ENCODE measurements at regions not wholly inside any gene's neighbourhood (a gene's known extent, or its start where the extent isn't known, plus 50 kb on each side); places are given as distances from the start of the nearest gene placed in this dataset.

DNA sequence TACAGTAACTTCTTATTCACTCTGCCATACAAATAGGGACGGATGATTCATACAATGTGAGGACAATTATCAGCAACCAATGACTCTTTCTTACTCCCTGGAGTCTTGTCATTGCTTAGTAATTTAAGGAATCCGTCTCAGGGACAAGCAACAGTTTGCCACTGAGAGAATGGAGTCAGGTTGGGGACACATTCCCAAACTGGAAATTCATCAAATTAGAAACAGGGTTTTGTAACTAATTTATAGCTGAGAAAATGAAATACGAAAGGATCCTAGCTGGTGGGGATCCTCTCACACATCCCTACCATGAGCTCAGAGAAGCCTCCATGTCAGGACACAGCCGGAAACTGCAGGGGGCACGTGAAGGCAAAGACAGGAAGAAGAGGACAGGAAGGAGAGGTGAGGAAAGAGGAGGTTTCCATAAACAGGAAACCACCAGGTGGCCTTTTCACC is 50.4 kb upstream of the KDR start:
- ChIA-PET POLR2A (no interaction called here), CTCF (no interaction called here)
- Histone ChIP-seq H3K4me3 (ENCODE audit: control insufficient read depth in 1 of 7, extremely low read depth in 1 of 7, insufficient read depth in 4 of 7, low read depth in 2 of 7, low read length in 6 of 7) (no peak overlapping the region), H3K27ac (ENCODE audit: insufficient read depth in 1 of 2, low read depth in 1 of 2, low read length in 2 of 2, poor library complexity in 1 of 2, severe bottlenecking in 2 of 2) (no peak overlapping the region), H3K4me1 (ENCODE audit: control extremely low read depth in 1 of 4, control insufficient read depth in 4 of 4, insufficient read depth in 4 of 4, low read length in 3 of 4) (no peaks in the 10 kb centered on the region), H3K9me3 (ENCODE audit: control extremely low read depth in 1 of 5, control insufficient read depth in 4 of 5, insufficient read depth in 2 of 5, low read depth in 1 of 5, low read length in 4 of 5) (no peaks in the 10 kb centered on the region), H3K36me3 (ENCODE audit: control insufficient read depth in 4 of 4, insufficient read depth in 4 of 4, low read length in 3 of 4) (no peaks in the 10 kb centered on the region), H3K27me3 (replicated peaks in 2 of 5; ENCODE audit: control insufficient read depth in 4 of 5, insufficient read depth in 5 of 5, low read length in 4 of 5) (peaks cover 0 to 3% (median 0%) of the 10 kb centered on the region in 5 experiments)
- WGBS (ENCODE audit: insufficient coverage): 80% methylated on average over 1 of the region's 5 CpGs
- DNase-seq: no peak

DNA sequence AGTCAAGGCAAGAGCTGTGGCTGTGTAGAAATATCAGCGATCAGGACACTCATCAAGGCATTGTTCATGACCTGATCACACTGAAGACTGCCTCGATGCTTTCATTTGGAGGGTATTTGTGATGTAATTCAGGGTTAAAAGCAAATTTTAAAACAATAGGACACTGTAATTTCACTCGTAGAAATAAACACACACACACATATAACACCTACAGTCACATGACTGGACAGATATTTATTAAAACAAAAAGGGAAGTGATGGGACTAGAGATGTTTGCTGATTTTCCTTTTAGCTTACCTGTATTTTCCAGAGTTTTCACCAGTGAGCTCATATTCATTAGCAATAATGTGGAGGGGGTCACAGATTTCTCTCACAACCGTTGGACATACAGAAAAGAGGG is 51.1 kb upstream of the KDR start:
- Histone ChIP-seq H3K36me3 (ENCODE audit: control insufficient read depth in 4 of 4, insufficient read depth in 4 of 4, low read length in 3 of 4) (no peaks in the 10 kb centered on the region), H3K9me3 (ENCODE audit: control extremely low read depth in 1 of 5, control insufficient read depth in 4 of 5, insufficient read depth in 2 of 5, low read depth in 1 of 5, low read length in 4 of 5) (no peaks in the 10 kb centered on the region), H3K27me3 (replicated peaks in 2 of 5; ENCODE audit: control insufficient read depth in 4 of 5, insufficient read depth in 5 of 5, low read length in 4 of 5) (peaks cover 0 to 3% (median 0%) of the 10 kb centered on the region in 5 experiments), H3K4me3 (ENCODE audit: control insufficient read depth in 1 of 7, extremely low read depth in 1 of 7, insufficient read depth in 4 of 7, low read depth in 2 of 7, low read length in 6 of 7) (no peak overlapping the region), H3K4me1 (ENCODE audit: control extremely low read depth in 1 of 4, control insufficient read depth in 4 of 4, insufficient read depth in 4 of 4, low read length in 3 of 4) (no peaks in the 10 kb centered on the region), H3K27ac (ENCODE audit: insufficient read depth in 1 of 2, low read depth in 1 of 2, low read length in 2 of 2, poor library complexity in 1 of 2, severe bottlenecking in 2 of 2) (no peak overlapping the region)
- CTCF ChIA-PET: interaction anchor here (1.0 kb wide), 1 partner anchor 9 kb away, joined by 3 read pairs; no protein-coding TSS in a partner anchor
- 100% methylated on average over 1 of the region's 4 CpGs for WGBS (ENCODE audit: insufficient coverage)
- POLR2A ChIA-PET: no interaction called here
- no peak for DNase-seq

- ChIA-PET CTCF (no interaction called here), POLR2A (no interaction called here)
- Histone ChIP-seq H3K27me3 (replicated peaks in 2 of 5; ENCODE audit: control insufficient read depth in 4 of 5, insufficient read depth in 5 of 5, low read length in 4 of 5) (peaks cover 0 to 3% (median 0%) of the 10 kb centered on the region in 5 experiments), H3K9me3 (ENCODE audit: control extremely low read depth in 1 of 5, control insufficient read depth in 4 of 5, insufficient read depth in 2 of 5, low read depth in 1 of 5, low read length in 4 of 5) (no peaks in the 10 kb centered on the region), H3K36me3 (ENCODE audit: control insufficient read depth in 4 of 4, insufficient read depth in 4 of 4, low read length in 3 of 4) (no peaks in the 10 kb centered on the region), H3K4me3 (ENCODE audit: control insufficient read depth in 1 of 7, extremely low read depth in 1 of 7, insufficient read depth in 4 of 7, low read depth in 2 of 7, low read length in 6 of 7) (no peak overlapping the region), H3K27ac (ENCODE audit: insufficient read depth in 1 of 2, low read depth in 1 of 2, low read length in 2 of 2, poor library complexity in 1 of 2, severe bottlenecking in 2 of 2) (no peak overlapping the region), H3K4me1 (ENCODE audit: control extremely low read depth in 1 of 4, control insufficient read depth in 4 of 4, insufficient read depth in 4 of 4, low read length in 3 of 4) (no peaks in the 10 kb centered on the region)
- no peak for DNase-seq
- 83% methylated on average over 3 of the region's 4 CpGs for WGBS (ENCODE audit: insufficient coverage)
These were observed 52.1 kb upstream of the KDR start for GRCh38 chr4:55177461-55177860.

GRCh38 chr4:55178226-55179005 is 53.0 kb upstream of the KDR start:
- CTCF ChIA-PET: no interaction called here
- Histone ChIP-seq H3K27me3 (replicated peaks in 2 of 5; ENCODE audit: control insufficient read depth in 4 of 5, insufficient read depth in 5 of 5, low read length in 4 of 5) (peaks cover 0 to 4% (median 0%) of the 10 kb centered on the region in 5 experiments), H3K4me3 (ENCODE audit: control insufficient read depth in 1 of 7, extremely low read depth in 1 of 7, insufficient read depth in 4 of 7, low read depth in 2 of 7, low read length in 6 of 7) (no peak overlapping the region), H3K36me3 (ENCODE audit: control insufficient read depth in 4 of 4, insufficient read depth in 4 of 4, low read length in 3 of 4) (no peaks in the 10 kb centered on the region), H3K27ac (ENCODE audit: insufficient read depth in 1 of 2, low read depth in 1 of 2, low read length in 2 of 2, poor library complexity in 1 of 2, severe bottlenecking in 2 of 2) (no peak overlapping the region), H3K9me3 (ENCODE audit: control extremely low read depth in 1 of 5, control insufficient read depth in 4 of 5, insufficient read depth in 2 of 5, low read depth in 1 of 5, low read length in 4 of 5) (no peaks in the 10 kb centered on the region), H3K4me1 (ENCODE audit: control extremely low read depth in 1 of 4, control insufficient read depth in 4 of 4, insufficient read depth in 4 of 4, low read length in 3 of 4) (no peaks in the 10 kb centered on the region)
- POLR2A ChIA-PET: no interaction called here
- no peak for DNase-seq
- WGBS (ENCODE audit: insufficient coverage): 95% methylated on average over 4 of the region's 7 CpGs

- ChIA-PET POLR2A (interaction anchor here (0.6 kb wide), 1 partner anchor 372 kb away, joined by 3 read pairs; no protein-coding TSS in a partner anchor), CTCF (no interaction called here)
- H3K4me1 ChIP-seq (ENCODE audit: control extremely low read depth in 1 of 4, control insufficient read depth in 4 of 4, insufficient read depth in 4 of 4, low read length in 3 of 4): no peaks in the 10 kb centered on the region
- peaks cover 0 to 7% (median 2%) of the 10 kb centered on the region in 5 experiments for H3K27me3 ChIP-seq (replicated peaks in 2 of 5; ENCODE audit: control insufficient read depth in 4 of 5, insufficient read depth in 5 of 5, low read length in 4 of 5)
- no peaks in the 10 kb centered on the region for H3K9me3 ChIP-seq (ENCODE audit: control extremely low read depth in 1 of 5, control insufficient read depth in 4 of 5, insufficient read depth in 2 of 5, low read depth in 1 of 5, low read length in 4 of 5)
- no peak overlapping the region for H3K27ac ChIP-seq (ENCODE audit: insufficient read depth in 1 of 2, low read depth in 1 of 2, low read length in 2 of 2, poor library complexity in 1 of 2, severe bottlenecking in 2 of 2)
- 87% methylated on average over 4 of the region's 9 CpGs for WGBS (ENCODE audit: insufficient coverage)
- H3K36me3 ChIP-seq (ENCODE audit: control insufficient read depth in 4 of 4, insufficient read depth in 4 of 4, low read length in 3 of 4): no peaks in the 10 kb centered on the region
- no peak for DNase-seq
- no peak overlapping the region for H3K4me3 ChIP-seq (ENCODE audit: control insufficient read depth in 1 of 7, extremely low read depth in 1 of 7, insufficient read depth in 4 of 7, low read depth in 2 of 7, low read length in 6 of 7)
These were observed 55.9 kb upstream of the KDR start for GRCh38 chr4:55181010-55182005.

GRCh38 chr4:55183926-55184599 is 58.7 kb upstream of the KDR start:
- no peak overlapping the region for H3K4me3 ChIP-seq (ENCODE audit: control insufficient read depth in 1 of 7, extremely low read depth in 1 of 7, insufficient read depth in 4 of 7, low read depth in 2 of 7, low read length in 6 of 7)
- WGBS (ENCODE audit: insufficient coverage): 84% methylated on average over 7 of the region's 8 CpGs
- no peaks in the 10 kb centered on the region for H3K9me3 ChIP-seq (ENCODE audit: control extremely low read depth in 1 of 5, control insufficient read depth in 4 of 5, insufficient read depth in 2 of 5, low read depth in 1 of 5, low read length in 4 of 5)
- H3K36me3 ChIP-seq (ENCODE audit: control insufficient read depth in 4 of 4, insufficient read depth in 4 of 4, low read length in 3 of 4): no peaks in the 10 kb centered on the region
- no peaks in the 10 kb centered on the region for H3K4me1 ChIP-seq (ENCODE audit: control extremely low read depth in 1 of 4, control insufficient read depth in 4 of 4, insufficient read depth in 4 of 4, low read length in 3 of 4)
- H3K27me3 ChIP-seq (replicated peaks in 2 of 5; ENCODE audit: control insufficient read depth in 4 of 5, insufficient read depth in 5 of 5, low read length in 4 of 5): peaks cover 0 to 7% (median 4%) of the 10 kb centered on the region in 5 experiments
- POLR2A ChIA-PET: no interaction called here
- CTCF ChIA-PET: interaction anchor here (0.7 to 2.8 kb wide), 18 partner anchors 13 to 553 kb away, joined by 3 to 19 read pairs (median 4); no protein-coding TSS in a partner anchor
- peak; percentile 4 to 26 (median 13) for DNase-seq
- H3K27ac ChIP-seq (ENCODE audit: insufficient read depth in 1 of 2, low read depth in 1 of 2, low read length in 2 of 2, poor library complexity in 1 of 2, severe bottlenecking in 2 of 2): no peak overlapping the region

Data from common myeloid progenitor, CD34-positive (primary cell).